ENCODE measurements at regions not wholly inside any gene's neighbourhood (a gene's known extent, or its start where the extent isn't known, plus 50 kb on each side); places are given as distances from the start of the nearest gene placed in this dataset.
"Not testable (repeated sequence)": the region's sequence is repeated elsewhere in the genome, so short reads cannot be mapped to it uniquely, and the experiment has no call there.

- DNase-seq: no peak
Observed at GRCh38 chr10:64037071-64037661, 516.0 kb downstream of the REEP3 start.

DNA sequence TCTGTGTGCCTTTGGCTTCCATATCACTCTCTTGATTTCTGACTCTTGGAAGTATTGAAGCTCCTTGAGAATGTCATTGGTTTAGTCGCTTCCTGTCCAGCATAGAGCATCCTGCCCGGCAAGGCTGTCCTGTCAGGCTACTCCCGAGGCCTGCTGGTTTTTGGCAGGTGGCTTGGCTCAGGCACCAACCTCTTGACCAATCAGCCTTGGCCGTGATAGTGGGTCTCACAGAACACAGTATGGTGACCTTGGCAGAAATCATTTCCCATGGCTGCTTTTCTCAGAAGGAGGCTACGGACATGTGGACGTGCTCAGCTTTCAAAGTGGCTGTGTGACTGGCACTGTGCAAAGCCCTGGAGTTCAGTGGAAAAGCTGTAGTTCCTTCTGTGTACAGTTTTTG lies 516.9 kb downstream of the REEP3 start:
- DNase-seq: no peak

DNA sequence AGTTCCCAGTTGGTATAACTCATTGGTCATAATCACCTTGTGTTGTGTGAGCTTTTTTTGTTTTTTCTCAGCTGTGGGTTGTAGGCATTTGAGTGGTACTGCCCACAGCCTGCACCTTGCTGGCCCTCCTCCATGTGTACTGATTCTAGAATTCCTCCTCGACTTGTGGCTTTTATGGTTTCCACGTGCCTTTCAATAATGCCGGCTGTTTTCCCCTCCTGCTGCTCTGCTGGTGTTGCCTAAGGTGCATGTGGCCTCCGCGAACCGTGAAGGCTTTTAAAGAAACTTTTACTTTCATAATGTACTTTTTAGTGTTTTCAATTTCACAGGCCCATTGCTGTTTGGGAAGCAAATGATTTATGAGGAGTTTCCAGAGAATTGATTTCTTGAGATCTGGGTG lies 518.0 kb downstream of the REEP3 start:
- DNase-seq: no peak

- DNase-seq: no peak
Observed at GRCh38 chr10:64040781-64041180, 519.6 kb downstream of the REEP3 start.

GRCh38 chr10:64041185-64041988 lies 520.2 kb downstream of the REEP3 start:
- DNase-seq: peak; percentile 64

- DNase-seq: no peak
Observed at GRCh38 chr10:64041989-64042490, 520.8 kb downstream of the REEP3 start.

DNA sequence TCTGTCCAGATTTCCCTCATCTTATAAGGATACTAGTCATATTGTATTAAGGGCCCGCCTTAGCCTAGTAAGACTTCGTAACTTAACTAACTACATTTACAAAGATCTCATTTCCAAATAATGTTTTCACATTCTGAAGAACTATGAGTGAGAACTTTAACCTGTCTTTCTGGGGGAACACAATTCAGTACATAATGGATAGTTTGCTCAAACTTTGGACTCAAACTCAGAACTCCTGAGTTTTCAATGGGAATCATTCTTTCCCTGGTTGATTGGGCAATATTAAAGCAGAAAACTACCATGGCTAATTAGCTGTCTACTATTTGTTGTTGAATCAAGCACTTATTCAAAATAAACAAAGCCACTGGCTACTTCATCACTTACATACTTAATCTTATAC lies 522.9 kb downstream of the REEP3 start:
- DNase-seq: no peak

DNA sequence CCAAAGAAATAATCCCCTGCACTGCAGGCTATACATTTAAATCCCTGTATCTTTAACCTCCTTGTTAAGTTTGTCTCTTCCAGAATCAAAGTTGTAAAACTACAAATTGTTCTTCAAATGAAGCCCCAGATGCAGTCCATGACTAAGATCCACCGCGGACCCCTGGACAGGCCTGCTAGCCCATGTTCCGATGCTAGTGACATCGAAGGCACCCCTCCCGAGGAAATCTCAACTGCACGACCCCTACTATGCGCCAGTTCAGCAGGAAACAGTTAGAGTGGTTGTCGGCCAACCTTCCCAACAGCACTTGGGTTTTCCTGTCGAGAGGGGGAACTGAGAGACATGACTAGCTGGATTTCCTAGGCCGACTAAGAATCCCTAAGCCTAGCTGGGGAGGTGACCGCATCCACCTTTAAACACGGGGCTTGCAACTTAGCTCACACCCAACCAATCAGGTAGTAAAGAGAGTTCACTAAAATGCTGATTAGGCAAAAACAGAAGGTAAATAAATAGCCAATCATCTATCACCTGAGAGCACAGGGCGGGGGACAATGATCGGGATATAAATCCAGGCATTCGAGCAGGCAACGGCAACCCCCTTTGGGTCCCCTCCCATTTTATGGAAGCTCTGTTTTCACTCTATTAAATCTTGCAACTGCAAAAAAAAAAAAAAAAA lies 523.9 kb downstream of the REEP3 start:
- not testable (repeated sequence) for DNase-seq

- no peak for DNase-seq
Observed at GRCh38 chr10:64054392-64054791, 533.2 kb downstream of the REEP3 start.

DNA sequence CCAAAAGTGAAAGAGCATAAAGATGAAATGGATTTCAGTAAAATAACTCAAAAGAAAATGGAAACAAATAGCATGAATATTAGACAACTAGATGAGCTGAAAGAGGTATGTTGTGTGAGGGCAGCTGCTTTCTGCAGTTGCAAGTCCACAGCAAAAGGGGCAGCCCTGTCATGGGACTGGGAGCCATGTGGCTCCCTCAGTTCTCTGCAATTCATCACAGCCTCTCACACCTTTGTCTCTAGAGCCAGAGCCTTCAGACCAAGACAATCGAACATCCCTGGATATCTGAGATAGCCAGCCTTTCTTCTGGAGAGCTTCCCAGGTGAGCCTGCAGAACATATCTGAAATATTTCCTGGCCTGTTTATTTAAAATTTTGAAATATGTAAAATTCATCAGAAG lies 538.7 kb downstream of the REEP3 start:
- no peak for DNase-seq

DNA sequence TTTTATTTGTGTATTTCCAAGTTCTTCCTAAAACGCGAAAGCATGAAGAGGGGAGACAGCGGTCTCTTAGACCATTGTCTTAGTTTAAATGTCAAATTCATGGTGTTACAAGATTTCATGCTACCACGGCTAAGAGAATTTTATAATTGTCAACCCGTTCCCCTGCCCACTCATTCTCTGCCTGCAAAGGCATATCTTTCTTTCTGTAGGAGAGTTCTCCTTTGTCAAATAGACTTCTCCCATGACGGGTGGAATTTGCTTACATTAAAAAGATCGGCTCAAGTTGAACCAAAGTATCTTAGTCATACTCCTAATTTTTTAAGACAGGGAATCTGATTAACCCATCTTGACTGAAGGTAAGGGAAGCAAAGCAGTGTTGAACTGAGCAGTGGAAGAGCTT lies 539.2 kb downstream of the REEP3 start:
- DNase-seq: no peak

- DNase-seq: no peak
Observed at GRCh38 chr10:64062793-64063192, 541.6 kb downstream of the REEP3 start.

DNA sequence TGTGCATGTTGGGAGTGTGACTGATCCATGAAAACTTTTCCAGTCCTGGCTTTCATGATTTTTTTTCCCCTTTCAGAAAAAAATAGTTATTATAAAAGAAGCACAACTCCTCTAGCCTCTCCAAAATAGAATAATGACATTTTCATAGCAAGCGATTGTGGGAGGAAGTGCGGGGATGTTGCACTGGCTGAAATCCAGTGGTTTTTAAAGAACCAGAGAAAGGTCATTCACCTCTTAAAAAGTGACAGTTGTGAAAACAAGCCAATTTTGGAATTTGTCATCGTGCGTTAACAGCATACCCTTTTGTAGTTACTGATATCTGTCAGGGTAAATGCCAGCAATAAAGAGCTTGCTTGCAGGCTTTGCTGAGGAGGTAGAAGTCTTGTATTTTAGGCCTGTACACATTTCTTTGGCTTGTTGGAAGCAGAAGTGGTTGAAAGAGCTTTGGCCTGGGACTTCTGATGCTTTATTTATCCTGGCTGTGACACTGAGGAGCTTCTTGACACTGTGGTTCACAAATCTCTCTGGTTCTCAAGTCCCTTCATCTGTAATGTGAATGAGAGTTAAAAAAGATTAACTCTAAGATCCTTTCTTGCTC lies 545.9 kb downstream of the REEP3 start:
- DNase-seq: no peak

DNA sequence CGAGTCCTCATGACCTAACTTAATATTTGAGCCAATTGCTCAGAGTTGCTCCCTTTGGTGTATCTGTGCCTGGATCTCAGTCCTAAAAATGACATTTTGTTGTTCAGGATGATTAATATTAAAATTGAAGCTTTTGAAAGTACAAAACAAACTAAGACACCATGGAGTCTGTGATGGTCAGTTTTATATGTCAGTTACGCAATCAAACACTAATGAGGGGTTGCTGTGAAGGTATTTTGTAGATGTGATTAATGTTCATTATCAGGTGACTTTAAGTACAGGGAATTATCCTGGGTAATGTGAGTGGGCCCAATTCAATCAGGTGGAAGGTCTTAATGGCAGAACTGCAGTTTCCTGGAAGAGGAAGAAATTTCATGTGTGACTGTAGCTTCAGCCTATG lies 546.7 kb downstream of the REEP3 start:
- DNase-seq: no peak

DNA sequence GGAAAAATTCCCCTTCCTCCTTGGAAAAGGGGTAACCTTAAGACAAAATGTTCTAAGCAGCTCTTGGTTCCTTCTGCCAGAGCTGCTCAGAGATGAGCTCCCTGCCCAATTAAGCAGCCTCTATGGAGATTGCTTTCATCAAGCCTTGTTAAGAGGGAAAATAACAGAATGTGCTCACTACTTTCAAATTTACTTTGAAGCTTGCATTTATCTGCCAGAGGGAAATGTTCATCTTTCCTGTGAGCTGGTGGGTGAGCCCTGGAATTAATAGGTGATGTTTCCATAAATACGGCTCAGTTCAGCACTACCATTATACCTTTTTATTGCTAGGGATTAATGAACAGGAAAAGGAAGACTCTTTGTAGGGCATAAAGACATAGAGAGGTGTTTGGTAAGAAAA lies 549.0 kb downstream of the REEP3 start:
- no peak for DNase-seq

DNA sequence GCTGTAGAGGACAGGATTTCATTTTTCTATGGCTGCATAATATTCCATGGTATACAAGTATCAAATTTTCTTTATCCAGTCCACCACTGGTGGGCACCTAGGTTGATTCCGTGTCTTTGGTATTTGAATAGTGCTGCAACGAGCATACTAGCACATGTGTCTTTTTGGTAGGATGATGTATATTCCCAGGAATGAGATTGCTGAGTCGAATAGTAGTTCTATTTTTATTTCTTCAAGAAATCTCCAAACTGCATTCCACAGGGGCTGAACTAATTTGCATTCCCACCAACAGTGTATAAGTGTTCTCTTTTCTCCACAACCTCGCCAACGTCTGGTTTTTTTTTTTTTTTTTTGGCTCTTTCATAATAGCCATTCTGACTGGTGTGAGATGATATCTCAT lies 550.0 kb downstream of the REEP3 start:
- DNase-seq: no peak

- no peak for DNase-seq
Observed at GRCh38 chr10:64075604-64076003, 554.4 kb downstream of the REEP3 start.

GRCh38 chr10:64076322-64076940 lies 555.2 kb downstream of the REEP3 start:
- DNase-seq: no peak

DNA sequence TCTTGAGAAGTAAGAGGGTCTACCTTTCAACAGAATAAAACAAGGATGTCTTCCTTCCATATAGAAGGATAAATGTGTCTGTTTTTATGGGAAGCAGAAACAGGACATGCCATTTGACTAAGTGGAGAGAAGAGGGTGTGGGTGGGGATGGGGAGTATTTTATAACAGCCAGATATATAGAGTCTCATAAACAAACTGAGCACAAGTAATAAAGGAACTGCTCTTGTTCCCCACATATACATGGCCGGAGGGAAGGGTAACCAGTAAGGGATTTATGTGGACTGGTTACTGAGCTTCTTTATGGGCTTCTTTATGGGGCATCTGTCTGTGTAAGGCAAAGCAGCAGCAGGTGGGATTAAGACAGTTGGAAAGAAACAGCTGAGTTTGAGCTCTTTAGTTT lies 558.1 kb downstream of the REEP3 start:
- DNase-seq: no peak

DNA sequence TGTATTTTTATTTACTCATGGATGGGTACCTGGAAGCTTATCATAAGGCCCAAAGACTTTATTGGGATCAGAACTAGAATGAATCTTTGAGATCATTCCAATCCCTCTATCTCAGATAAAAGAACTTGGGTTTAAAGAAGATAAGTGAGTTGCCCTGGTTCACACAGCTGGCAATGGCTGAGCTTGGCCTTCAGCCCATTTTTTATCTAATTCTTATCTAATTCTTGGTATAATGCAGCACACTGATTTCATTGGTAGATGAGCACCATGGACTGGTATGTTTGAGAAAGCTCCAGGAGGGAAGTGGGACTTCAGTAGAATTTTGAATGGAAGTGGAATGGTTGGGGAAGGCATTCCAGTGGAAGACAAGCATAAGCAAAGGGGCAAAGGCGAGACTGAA lies 558.9 kb downstream of the REEP3 start:
- DNase-seq: no peak

DNA sequence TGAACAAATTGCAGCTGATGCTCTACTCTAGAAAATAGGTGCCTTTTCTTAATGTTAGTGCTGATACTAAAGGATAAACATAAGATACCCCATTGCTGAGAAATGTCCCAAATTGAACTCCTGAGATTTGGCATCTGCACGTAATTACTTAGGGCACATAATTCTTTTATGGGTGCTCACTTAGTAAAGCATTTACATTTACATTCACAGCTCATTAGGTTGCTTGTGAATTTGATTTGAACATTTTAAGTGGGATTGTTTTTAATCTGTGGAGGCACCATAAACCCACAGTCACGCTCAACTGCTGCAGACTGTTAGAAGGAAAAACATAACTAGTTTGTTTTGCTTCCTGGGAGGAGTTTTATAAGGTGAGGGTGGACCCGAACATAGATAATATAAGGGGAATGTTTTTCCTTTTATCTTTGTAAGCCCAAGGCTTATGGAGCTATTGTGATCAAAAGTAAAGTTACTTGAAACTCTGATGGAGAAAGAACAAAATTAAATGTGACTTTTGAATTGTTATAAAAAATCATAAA lies 560.8 kb downstream of the REEP3 start:
- no peak for DNase-seq

- no peak for DNase-seq
Observed at GRCh38 chr10:64086083-64086767, 565.0 kb downstream of the REEP3 start.

Measured in activated T-cell treated with anti-CD3 and anti-CD28 coated beads for 4 hours (primary cell).